H1 (cell line): ENCODE measurements at regions not wholly inside any gene's neighbourhood (a gene's known extent, or its start where the extent isn't known, plus 50 kb on each side); places are given as distances from the start of the nearest gene placed in this dataset.

Experiments used
- CHD2 ChIP-seq: IDR thresholded peaks from 2 replicates; pipeline ENCODE4 v1.6.1; 2012; ENCODE audit warnings: low read length, improper control_type of control experiment
- EP300 ChIP-seq, 2 experiments: IDR thresholded peaks; 1 replicate in 1 of 2; 2 replicates in 1 of 2; pipeline ENCODE4 v1.6.1; 2011 to 2012; ENCODE audit warnings: low read depth in 2 of 2, low read length in 2 of 2, mild to moderate bottlenecking in 2 of 2, borderline replicate concordance in 1 of 2, inconsistent platforms in 1 of 2, moderate library complexity in 1 of 2
- NANOG ChIP-seq: IDR thresholded peaks from 2 replicates; pipeline ENCODE4 v1.6.1; 2011; ENCODE audit warnings: low read length, low read depth, mild to moderate bottlenecking, inconsistent platforms; ENCODE audit not compliant: insufficient read depth, poor library complexity, severe bottlenecking
- RNF2 ChIP-seq: fragments of 200-900, 300-1000 bp; sonication (generic); IDR thresholded peaks from 2 replicates; pipeline ENCODE4 v1.7.1; 2016; ENCODE audit warnings: borderline replicate concordance, low read depth, mild to moderate bottlenecking, antibody characterized with exemption, low read length; ENCODE audit not compliant: poor library complexity, severe bottlenecking; ENCODE audit errors: missing control alignments

DNA sequence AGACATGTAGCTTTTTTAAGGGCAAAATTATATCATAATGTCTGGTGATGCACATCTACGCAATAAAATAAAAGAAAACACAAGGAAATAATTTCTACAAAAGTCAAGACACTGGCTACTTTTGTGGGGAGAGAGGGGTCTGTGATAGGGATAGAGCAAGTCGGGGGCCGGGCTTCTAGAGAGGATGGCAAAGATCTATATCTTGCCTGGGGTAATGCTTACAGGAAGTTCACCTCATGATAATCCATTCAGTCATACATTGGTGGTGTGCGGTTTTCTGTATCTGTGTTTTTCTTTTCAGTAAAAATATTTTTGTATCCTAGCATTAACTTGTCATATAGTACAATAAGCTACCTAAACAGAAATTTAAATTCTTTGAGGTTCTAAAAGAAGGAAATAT is 178.8 kb downstream of the ARRDC4 start (continued):
- TF ChIP-seq RNF2 (no peak), EP300 (IDR thresholded peaks at IDR 0.05; ENCODE audit: borderline replicate concordance in 1 of 2, low read depth in 2 of 2, low read length in 2 of 2) (no peak), NANOG (no peak), CHD2 (no peak)
